Smooth muscle cell (in vitro differentiated cells): ENCODE measurements at regions not wholly inside any gene's neighbourhood (a gene's known extent, or its start where the extent isn't known, plus 50 kb on each side); places are given as distances from the start of the nearest gene placed in this dataset.
A peak's percentile ranks its signal among the peaks of the same experiment; 100 is the strongest.

Experiments
- DNase-seq: peaks from one replicate; lab custom pipeline; 2025; ENCODE audit not compliant: unreplicated experiment; lab: John Stamatoyannopoulos, UW
- H2AFZ ChIP-seq: fragments of 200-600 bp; sonication (generic); 2 replicates; pipeline ENCODE4 v1.6.0; 2016; ENCODE audit warnings: antibody characterized with exemption, low read depth, mild to moderate bottlenecking
- H3F3A ChIP-seq: fragments of 200-600 bp; sonication (generic); 2 replicates; pipeline ENCODE4 v1.6.0; 2017; ENCODE audit warnings: antibody characterized with exemption, low read depth
- H3K27ac ChIP-seq: fragments of 200-600 bp; sonication (generic); 2 replicates; pipeline ENCODE4 v1.5.1; 2016; ENCODE audit warnings: low read depth, mild to moderate bottlenecking
- H3K27me3 ChIP-seq: fragments of 200-600 bp; sonication (generic); 2 replicates; pipeline ENCODE4 v1.6.1; 2016; ENCODE audit warnings: low read depth, mild to moderate bottlenecking
- H3K36me3 ChIP-seq: fragments of 200-600 bp; sonication (generic); 2 replicates; pipeline ENCODE4 v1.5.1; 2016; ENCODE audit warnings: low read depth
- H3K4me1 ChIP-seq: fragments of 200-600 bp; sonication (generic); 2 replicates; pipeline ENCODE4 v1.5.1; 2016; ENCODE audit warnings: low read depth
- H3K4me2 ChIP-seq: fragments of 200-600 bp; sonication (generic); 2 replicates; pipeline ENCODE4 v1.6.0; 2016; ENCODE audit warnings: mild to moderate bottlenecking
- H3K4me3 ChIP-seq: fragments of 200-600 bp; sonication (generic); 2 replicates; pipeline ENCODE4 v1.5.1; 2016; ENCODE audit warnings: mild to moderate bottlenecking
- H3K79me2 ChIP-seq: fragments of 200-600 bp; sonication (generic); 2 replicates; pipeline ENCODE4 v1.6.0; 2016; ENCODE audit warnings: low read depth, mild to moderate bottlenecking
- H3K9ac ChIP-seq: fragments of 200-600 bp; sonication (generic); 2 replicates; pipeline ENCODE4 v1.6.0; 2016; ENCODE audit warnings: low read depth
- H3K9me3 ChIP-seq: fragments of 200-600 bp; sonication (generic); replicated peaks from 2 replicates; pipeline ENCODE4 v1.5.1; 2016; ENCODE audit warnings: low read depth
- H4K20me1 ChIP-seq: fragments of 200-600 bp; sonication (generic); 2 replicates; pipeline ENCODE4 v1.6.0; 2016; ENCODE audit warnings: low read depth
- WGBS: methylation state at CpG from one replicate; pipeline ENCODE4 v1.1.7; 2016; ENCODE audit warnings: low lambda C conversion rate; 5-methylcytosine and 5-hydroxymethylcytosine counted together
- TF ChIP-seq, protein P1 (sequence below): fragments of 200-600 bp; sonication (generic); IDR thresholded peaks from 2 replicates; pipeline ENCODE4 v1.5.1; 2017; ENCODE audit warnings: borderline replicate concordance, mild to moderate bottlenecking, antibody characterized with exemption; ENCODE audit not compliant: insufficient read depth, poor library complexity, severe bottlenecking

DNA sequence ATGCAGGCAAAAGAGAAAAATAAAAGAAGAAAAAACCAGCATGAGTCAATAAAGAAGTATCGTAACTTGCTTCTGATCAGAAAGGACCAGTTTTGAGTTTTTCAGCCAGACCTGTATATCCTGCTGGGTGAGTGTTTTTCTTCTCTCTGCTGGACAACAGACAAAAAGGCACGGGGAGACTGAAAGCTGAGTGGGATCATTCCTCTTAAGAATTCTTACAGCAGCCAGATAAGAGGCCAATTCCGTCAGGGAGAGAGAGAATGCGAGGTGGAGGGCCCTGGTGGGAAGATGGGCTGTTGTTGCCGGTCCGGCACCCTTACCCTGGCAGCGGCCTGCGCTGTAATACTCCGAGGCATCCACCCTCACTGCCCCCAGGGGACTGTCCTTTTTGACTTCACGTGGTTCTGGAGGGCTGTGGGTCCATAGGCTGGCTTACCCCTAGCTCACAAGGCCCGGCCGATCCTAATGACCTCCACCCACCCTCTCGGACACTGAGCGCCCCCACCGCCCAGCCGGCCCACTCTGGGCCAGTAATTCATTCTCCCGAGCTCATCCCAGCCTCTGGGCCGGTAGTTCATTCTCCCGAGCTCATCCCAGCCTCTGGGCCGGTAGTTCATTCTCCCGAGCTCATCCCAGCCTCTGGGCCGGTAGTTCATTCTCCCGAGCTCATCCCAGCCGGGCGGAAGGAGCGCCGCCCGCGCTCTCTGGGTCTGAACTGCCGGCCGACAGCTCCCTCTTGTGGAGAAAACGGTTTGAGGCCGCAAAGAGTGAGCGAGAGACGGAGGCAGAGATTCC, 118.3 kb upstream of the SIRPA start:
- Histone ChIP-seq H2AFZ (peak overlapping the region; percentile 75), H3K4me3 (peak overlapping the region; percentile 70), H3K4me2 (peak overlapping the region; percentile 89), H3K9ac (peak overlapping the region; percentile 80), H3K4me1 (peaks cover 6% of the 10 kb centered on the region), H3K36me3 (no peaks in the 10 kb centered on the region), H4K20me1 (no peaks in the 10 kb centered on the region), H3F3A (no peaks in the 10 kb centered on the region), H3K27ac (peak overlapping the region; percentile 52), H3K79me2 (peaks cover 6% of the 10 kb centered on the region), H3K27me3 (no peaks in the 10 kb centered on the region), H3K9me3 (no peaks in the 10 kb centered on the region)
- TF ChIP-seq, protein P1, sequence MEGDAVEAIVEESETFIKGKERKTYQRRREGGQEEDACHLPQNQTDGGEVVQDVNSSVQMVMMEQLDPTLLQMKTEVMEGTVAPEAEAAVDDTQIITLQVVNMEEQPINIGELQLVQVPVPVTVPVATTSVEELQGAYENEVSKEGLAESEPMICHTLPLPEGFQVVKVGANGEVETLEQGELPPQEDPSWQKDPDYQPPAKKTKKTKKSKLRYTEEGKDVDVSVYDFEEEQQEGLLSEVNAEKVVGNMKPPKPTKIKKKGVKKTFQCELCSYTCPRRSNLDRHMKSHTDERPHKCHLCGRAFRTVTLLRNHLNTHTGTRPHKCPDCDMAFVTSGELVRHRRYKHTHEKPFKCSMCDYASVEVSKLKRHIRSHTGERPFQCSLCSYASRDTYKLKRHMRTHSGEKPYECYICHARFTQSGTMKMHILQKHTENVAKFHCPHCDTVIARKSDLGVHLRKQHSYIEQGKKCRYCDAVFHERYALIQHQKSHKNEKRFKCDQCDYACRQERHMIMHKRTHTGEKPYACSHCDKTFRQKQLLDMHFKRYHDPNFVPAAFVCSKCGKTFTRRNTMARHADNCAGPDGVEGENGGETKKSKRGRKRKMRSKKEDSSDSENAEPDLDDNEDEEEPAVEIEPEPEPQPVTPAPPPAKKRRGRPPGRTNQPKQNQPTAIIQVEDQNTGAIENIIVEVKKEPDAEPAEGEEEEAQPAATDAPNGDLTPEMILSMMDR: peak; percentile 86
- WGBS: 1% methylated on average over 33 of the region's 35 CpGs
- DNase-seq: peak; percentile 66

DNA sequence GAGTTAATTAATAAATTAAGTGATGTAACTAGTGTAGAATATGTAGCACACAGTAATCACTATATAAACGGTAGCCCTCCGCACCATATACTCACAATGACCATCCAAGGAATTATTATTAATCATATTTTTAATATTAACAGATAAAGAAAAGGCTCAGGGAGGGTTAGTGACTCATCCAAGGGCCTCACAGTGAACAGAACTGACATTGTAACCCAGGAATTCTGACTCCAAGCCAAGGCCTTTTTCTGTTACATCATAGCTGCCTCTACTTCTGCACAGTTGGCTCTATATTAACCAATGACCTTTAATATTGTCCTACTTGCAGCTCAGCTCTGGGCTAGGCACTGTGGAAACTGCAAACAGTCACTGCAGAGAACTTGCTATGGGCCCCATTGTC, 117.5 kb upstream of the SIRPG start:
- no peak overlapping the region for H3K9ac ChIP-seq
- WGBS: 93% methylated on average over 2 of the region's 2 CpGs
- H3K36me3 ChIP-seq: no peaks in the 10 kb centered on the region
- peaks cover 6% of the 10 kb centered on the region for H3K4me1 ChIP-seq
- no peak overlapping the region for H3K4me3 ChIP-seq
- no peak overlapping the region for H3K4me2 ChIP-seq
- DNase-seq: no peak
- H4K20me1 ChIP-seq: no peaks in the 10 kb centered on the region
- TF ChIP-seq, protein P1: no peak
- H3F3A ChIP-seq: no peaks in the 10 kb centered on the region
- H3K79me2 ChIP-seq: peaks cover 6% of the 10 kb centered on the region
- H3K27ac ChIP-seq: no peak overlapping the region
- no peak overlapping the region for H2AFZ ChIP-seq
- no peaks in the 10 kb centered on the region for H3K9me3 ChIP-seq
- no peaks in the 10 kb centered on the region for H3K27me3 ChIP-seq

DNA sequence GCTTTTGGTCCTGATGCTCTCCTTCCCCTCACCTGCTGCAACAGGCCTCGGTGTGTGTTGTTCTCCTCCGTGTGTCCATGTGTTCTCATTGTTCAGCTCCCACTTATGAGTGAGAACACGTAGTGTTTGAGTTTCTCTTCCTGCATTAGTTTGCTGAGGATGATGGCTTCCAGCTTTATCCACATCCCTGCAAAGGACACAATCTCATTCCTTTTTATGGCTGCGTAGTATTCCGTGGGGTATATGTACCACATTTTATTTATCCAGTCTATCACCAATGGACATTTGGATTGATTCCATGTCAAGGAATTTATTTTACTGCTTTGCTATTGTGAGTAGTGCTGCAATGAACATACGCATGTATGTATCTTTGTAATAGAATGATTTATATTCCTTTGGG, 116.9 kb upstream of the SIRPG start:
- Histone ChIP-seq H2AFZ (no peak overlapping the region), H3K36me3 (no peaks in the 10 kb centered on the region), H3K27me3 (no peaks in the 10 kb centered on the region), H3K27ac (no peak overlapping the region), H3K9ac (no peak overlapping the region), H4K20me1 (no peaks in the 10 kb centered on the region), H3K4me3 (no peak overlapping the region), H3F3A (no peaks in the 10 kb centered on the region), H3K79me2 (peaks cover 6% of the 10 kb centered on the region), H3K4me1 (peaks cover 6% of the 10 kb centered on the region), H3K4me2 (no peak overlapping the region), H3K9me3 (no peaks in the 10 kb centered on the region)
- DNase-seq: no peak
- WGBS: 100% methylated on average over 6 of the region's 6 CpGs
- TF ChIP-seq, protein P1: no peak

DNA sequence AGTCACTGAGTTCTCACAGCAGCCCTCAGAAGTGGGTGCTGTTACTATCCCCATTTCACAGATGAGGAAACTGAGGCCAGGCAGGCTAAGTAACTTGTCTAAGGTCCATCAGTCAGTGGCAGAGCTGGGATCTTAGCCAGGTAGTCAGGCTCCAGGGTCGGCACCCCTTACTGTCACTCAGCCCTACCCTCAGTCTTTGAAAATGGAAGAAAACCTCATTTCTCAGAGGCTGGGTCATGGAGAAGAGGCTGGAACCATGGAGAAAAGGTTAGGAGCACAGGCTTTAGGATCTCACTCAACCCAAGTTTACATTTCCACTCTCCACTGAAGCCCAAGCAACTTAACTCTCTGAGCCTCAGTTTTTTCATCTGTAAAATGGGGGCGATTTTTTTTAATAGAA, 116.2 kb upstream of the SIRPG start:
- 95% methylated on average over 2 of the region's 2 CpGs for WGBS
- no peak overlapping the region for H2AFZ ChIP-seq
- peaks cover 6% of the 10 kb centered on the region for H3K4me1 ChIP-seq
- no peak overlapping the region for H3K4me3 ChIP-seq
- H3K27ac ChIP-seq: no peak overlapping the region
- TF ChIP-seq, protein P1: no peak
- no peaks in the 10 kb centered on the region for H3K36me3 ChIP-seq
- H3K79me2 ChIP-seq: peaks cover 6% of the 10 kb centered on the region
- H4K20me1 ChIP-seq: no peaks in the 10 kb centered on the region
- no peak for DNase-seq
- no peaks in the 10 kb centered on the region for H3K27me3 ChIP-seq
- no peak overlapping the region for H3K4me2 ChIP-seq
- H3F3A ChIP-seq: no peaks in the 10 kb centered on the region
- H3K9me3 ChIP-seq: no peaks in the 10 kb centered on the region
- no peak overlapping the region for H3K9ac ChIP-seq
